ENCODE measurements at regions not wholly inside any gene's neighbourhood (a gene's known extent, or its start where the extent isn't known, plus 50 kb on each side); places are given as distances from the start of the nearest gene placed in this dataset.

DNA sequence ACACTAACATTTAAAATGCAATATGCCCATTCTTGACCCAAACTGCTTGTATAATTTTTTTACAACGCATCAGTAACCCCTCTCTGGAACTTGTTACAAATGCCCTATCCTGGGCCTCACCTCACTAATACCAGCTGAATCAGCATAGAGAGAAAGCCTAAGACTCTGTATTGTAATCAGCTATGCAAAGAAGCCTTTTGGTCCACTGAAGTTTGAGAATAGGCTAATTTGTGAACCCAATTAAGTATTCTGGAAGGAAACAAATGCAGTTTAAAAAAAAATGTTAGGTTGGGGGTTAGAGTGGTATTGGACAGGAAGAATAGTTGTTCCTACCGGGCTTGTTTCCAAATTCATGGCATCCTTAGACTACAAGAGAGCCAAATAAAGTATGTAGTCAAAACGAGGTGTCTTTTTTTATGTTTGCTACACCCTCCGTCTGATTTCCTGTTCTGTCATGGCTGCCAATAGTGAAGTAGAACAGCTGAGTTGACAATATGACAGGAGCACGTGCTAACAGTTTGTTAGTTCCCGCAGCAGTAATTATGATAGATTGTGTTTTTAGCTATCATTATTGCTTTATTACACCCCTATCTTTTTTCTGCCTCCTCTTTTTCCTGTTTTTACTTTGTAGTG is 1048.7 kb upstream of the NUDT12 start:
- no peaks in the 10 kb centered on the region for H3K27me3 ChIP-seq (ENCODE audit: insufficient read depth)
- H3K9me2 ChIP-seq, result no peaks in the 10 kb centered on the region
- no peak for DNase-seq
- peak overlapping the region; percentile 14; the same call in 1 of the 2 replicates for H2AFZ ChIP-seq (ENCODE audit: low read depth)
- ChIA-PET POLR2A (no interaction called here), CTCF (no interaction called here)
- H3K4me1 ChIP-seq (ENCODE audit: control insufficient read depth in 1 of 2, insufficient read depth in 2 of 2, low read depth in 1 of 2, low read length in 1 of 2), result no peaks in the 10 kb centered on the region
- no peaks in the 10 kb centered on the region for H4K20me1 ChIP-seq (ENCODE audit: insufficient read depth)
- TF ChIP-seq TEAD4 (IDR thresholded peaks at IDR 0.05; ENCODE audit: borderline replicate concordance, insufficient read depth) (no peak), GABPA (IDR thresholded peaks at IDR 0.05; ENCODE audit: low read depth) (no peak), MXI1 (IDR thresholded peaks at IDR 0.05; ENCODE audit: low read depth, low read length) (no peak), ELF1 (IDR thresholded peaks at IDR 0.05) (no peak), JUND (IDR thresholded peaks at IDR 0.05) (no peak), FOXM1 (IDR thresholded peaks at IDR 0.05; ENCODE audit: low read depth) (no peak), CHD2 (IDR thresholded peaks at IDR 0.05; ENCODE audit: low read length, partially characterized antibody) (no peak), RFX5 (IDR thresholded peaks at IDR 0.05; ENCODE audit: low read length) (no peak), EP300 (IDR thresholded peaks at IDR 0.05; ENCODE audit: borderline replicate concordance in 1 of 2, low read depth in 1 of 2, low read length in 1 of 2) (no peak), TAF1 (IDR thresholded peaks at IDR 0.05; ENCODE audit: borderline replicate concordance, low read depth, low read length) (no peak), POLR2AphosphoS5 (IDR thresholded peaks at IDR 0.05; ENCODE audit: low read depth, low read length) (no peak), FOXJ3 (CRISPR knock-in tag; IDR thresholded peaks at IDR 0.05) (no peak), EZH2phosphoT487 (IDR thresholded peaks at IDR 0.05; ENCODE audit: borderline replicate concordance, low read depth) (no peak), NFIC (IDR thresholded peaks at IDR 0.05; ENCODE audit: borderline replicate concordance) (no peak), FOSL2 (IDR thresholded peaks at IDR 0.05; ENCODE audit: borderline replicate concordance, low read depth) (no peak)
- TF ChIP-seq, protein P1, sequence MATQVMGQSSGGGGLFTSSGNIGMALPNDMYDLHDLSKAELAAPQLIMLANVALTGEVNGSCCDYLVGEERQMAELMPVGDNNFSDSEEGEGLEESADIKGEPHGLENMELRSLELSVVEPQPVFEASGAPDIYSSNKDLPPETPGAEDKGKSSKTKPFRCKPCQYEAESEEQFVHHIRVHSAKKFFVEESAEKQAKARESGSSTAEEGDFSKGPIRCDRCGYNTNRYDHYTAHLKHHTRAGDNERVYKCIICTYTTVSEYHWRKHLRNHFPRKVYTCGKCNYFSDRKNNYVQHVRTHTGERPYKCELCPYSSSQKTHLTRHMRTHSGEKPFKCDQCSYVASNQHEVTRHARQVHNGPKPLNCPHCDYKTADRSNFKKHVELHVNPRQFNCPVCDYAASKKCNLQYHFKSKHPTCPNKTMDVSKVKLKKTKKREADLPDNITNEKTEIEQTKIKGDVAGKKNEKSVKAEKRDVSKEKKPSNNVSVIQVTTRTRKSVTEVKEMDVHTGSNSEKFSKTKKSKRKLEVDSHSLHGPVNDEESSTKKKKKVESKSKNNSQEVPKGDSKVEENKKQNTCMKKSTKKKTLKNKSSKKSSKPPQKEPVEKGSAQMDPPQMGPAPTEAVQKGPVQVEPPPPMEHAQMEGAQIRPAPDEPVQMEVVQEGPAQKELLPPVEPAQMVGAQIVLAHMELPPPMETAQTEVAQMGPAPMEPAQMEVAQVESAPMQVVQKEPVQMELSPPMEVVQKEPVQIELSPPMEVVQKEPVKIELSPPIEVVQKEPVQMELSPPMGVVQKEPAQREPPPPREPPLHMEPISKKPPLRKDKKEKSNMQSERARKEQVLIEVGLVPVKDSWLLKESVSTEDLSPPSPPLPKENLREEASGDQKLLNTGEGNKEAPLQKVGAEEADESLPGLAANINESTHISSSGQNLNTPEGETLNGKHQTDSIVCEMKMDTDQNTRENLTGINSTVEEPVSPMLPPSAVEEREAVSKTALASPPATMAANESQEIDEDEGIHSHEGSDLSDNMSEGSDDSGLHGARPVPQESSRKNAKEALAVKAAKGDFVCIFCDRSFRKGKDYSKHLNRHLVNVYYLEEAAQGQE (IDR thresholded peaks at IDR 0.05; ENCODE audit: low read depth, low read length), result no peak
- TF ChIP-seq, protein P2, sequence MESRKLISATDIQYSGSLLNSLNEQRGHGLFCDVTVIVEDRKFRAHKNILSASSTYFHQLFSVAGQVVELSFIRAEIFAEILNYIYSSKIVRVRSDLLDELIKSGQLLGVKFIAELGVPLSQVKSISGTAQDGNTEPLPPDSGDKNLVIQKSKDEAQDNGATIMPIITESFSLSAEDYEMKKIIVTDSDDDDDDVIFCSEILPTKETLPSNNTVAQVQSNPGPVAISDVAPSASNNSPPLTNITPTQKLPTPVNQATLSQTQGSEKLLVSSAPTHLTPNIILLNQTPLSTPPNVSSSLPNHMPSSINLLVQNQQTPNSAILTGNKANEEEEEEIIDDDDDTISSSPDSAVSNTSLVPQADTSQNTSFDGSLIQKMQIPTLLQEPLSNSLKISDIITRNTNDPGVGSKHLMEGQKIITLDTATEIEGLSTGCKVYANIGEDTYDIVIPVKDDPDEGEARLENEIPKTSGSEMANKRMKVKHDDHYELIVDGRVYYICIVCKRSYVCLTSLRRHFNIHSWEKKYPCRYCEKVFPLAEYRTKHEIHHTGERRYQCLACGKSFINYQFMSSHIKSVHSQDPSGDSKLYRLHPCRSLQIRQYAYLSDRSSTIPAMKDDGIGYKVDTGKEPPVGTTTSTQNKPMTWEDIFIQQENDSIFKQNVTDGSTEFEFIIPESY (IDR thresholded peaks at IDR 0.05; ENCODE audit: borderline replicate concordance, low read depth), result no peak
- TF ChIP-seq, protein P3, sequence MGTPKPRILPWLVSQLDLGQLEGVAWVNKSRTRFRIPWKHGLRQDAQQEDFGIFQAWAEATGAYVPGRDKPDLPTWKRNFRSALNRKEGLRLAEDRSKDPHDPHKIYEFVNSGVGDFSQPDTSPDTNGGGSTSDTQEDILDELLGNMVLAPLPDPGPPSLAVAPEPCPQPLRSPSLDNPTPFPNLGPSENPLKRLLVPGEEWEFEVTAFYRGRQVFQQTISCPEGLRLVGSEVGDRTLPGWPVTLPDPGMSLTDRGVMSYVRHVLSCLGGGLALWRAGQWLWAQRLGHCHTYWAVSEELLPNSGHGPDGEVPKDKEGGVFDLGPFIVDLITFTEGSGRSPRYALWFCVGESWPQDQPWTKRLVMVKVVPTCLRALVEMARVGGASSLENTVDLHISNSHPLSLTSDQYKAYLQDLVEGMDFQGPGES (IDR thresholded peaks at IDR 0.05; ENCODE audit: low read depth, low read length), result no peak
- TF ChIP-seq, protein P4, sequence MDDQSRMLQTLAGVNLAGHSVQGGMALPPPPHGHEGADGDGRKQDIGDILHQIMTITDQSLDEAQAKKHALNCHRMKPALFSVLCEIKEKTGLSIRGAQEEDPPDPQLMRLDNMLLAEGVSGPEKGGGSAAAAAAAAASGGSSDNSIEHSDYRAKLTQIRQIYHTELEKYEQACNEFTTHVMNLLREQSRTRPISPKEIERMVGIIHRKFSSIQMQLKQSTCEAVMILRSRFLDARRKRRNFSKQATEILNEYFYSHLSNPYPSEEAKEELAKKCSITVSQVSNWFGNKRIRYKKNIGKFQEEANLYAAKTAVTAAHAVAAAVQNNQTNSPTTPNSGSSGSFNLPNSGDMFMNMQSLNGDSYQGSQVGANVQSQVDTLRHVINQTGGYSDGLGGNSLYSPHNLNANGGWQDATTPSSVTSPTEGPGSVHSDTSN (IDR thresholded peaks at IDR 0.05), result no peak
- TF ChIP-seq, protein P5, sequence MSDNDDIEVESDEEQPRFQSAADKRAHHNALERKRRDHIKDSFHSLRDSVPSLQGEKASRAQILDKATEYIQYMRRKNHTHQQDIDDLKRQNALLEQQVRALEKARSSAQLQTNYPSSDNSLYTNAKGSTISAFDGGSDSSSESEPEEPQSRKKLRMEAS (IDR thresholded peaks at IDR 0.05; ENCODE audit: low read depth), result no peak
- no peak overlapping the region for H3K4me3 ChIP-seq (ENCODE audit: low read depth in 2 of 2, low read length in 1 of 2)
- H3K9me3 ChIP-seq, result no peaks in the 10 kb centered on the region; the same call in 1 of the 2 replicates
- no peaks in the 10 kb centered on the region for H3K36me3 ChIP-seq (replicated peaks in 1 of 2; ENCODE audit: control insufficient read depth in 1 of 2, insufficient read depth in 2 of 2, low read length in 1 of 2)
- H3F3A ChIP-seq (replicated peaks; ENCODE audit: insufficient read depth), result no peaks in the 10 kb centered on the region
- 59% methylated on average over 6 of the region's 6 CpGs for WGBS (ENCODE audit: low lambda C conversion rate)
- H3K9ac ChIP-seq, result no peak overlapping the region
- no peak overlapping the region for H3K4me2 ChIP-seq
- H3K79me2 ChIP-seq (ENCODE audit: insufficient read depth), result no peaks in the 10 kb centered on the region
- no peak overlapping the region for H3K27ac ChIP-seq (ENCODE audit: low read depth in 2 of 2, low read length in 1 of 2)
